NCI-H345 (cell line): ENCODE measurements at regions not wholly inside any gene's neighbourhood (a gene's known extent, or its start where the extent isn't known, plus 50 kb on each side); places are given as distances from the start of the nearest gene placed in this dataset.

Experiments used
- DNase-seq: peaks from one replicate; lab custom pipeline; 2025; lab: John Stamatoyannopoulos, UW

- no peak for DNase-seq
Measured at GRCh38 chr6:81859884-81860283, 107.4 kb upstream of the TENT5A start.

GRCh38 chr6:81857812-81858211, 105.3 kb upstream of the TENT5A start:
- DNase-seq: no peak

GRCh38 chr6:81856872-81857271, 104.4 kb upstream of the TENT5A start:
- no peak for DNase-seq

- DNase-seq: no peak
Measured at GRCh38 chr6:81854474-81854873, 102.0 kb upstream of the TENT5A start.

GRCh38 chr6:81853975-81854374, 101.5 kb upstream of the TENT5A start:
- DNase-seq: no peak

GRCh38 chr6:81849248-81849647, 96.8 kb upstream of the TENT5A start:
- no peak for DNase-seq

GRCh38 chr6:81847866-81848265, 95.4 kb upstream of the TENT5A start:
- DNase-seq: no peak

- no peak for DNase-seq
Measured at GRCh38 chr6:81844686-81845085, 92.2 kb upstream of the TENT5A start.

- DNase-seq: no peak
Measured at GRCh38 chr6:81843302-81843701, 90.8 kb upstream of the TENT5A start.

- DNase-seq: no peak
Measured at GRCh38 chr6:81842254-81842653, 89.8 kb upstream of the TENT5A start.

- no peak for DNase-seq
Measured at GRCh38 chr6:81838724-81839426, 86.4 kb upstream of the TENT5A start.

- DNase-seq: no peak
Measured at GRCh38 chr6:81838031-81838430, 85.5 kb upstream of the TENT5A start.

- DNase-seq: no peak
Measured at GRCh38 chr6:81834141-81834681, 81.7 kb upstream of the TENT5A start.

GRCh38 chr6:81832304-81832703, 79.8 kb upstream of the TENT5A start:
- no peak for DNase-seq

GRCh38 chr6:81831274-81831673, 78.8 kb upstream of the TENT5A start:
- no peak for DNase-seq

GRCh38 chr6:81826784-81827183, 74.3 kb upstream of the TENT5A start:
- no peak for DNase-seq

GRCh38 chr6:81822568-81822967, 70.1 kb upstream of the TENT5A start:
- DNase-seq: peak; percentile 21

GRCh38 chr6:81821449-81821848, 69.0 kb upstream of the TENT5A start:
- no peak for DNase-seq

- peak; percentile 23 for DNase-seq
Measured at GRCh38 chr6:81820980-81821379, 68.5 kb upstream of the TENT5A start.

GRCh38 chr6:81820422-81820821, 67.9 kb upstream of the TENT5A start:
- no peak for DNase-seq

- no peak for DNase-seq
Measured at GRCh38 chr6:81819767-81820166, 67.3 kb upstream of the TENT5A start.

- DNase-seq: no peak
Measured at GRCh38 chr6:81818901-81819361, 66.5 kb upstream of the TENT5A start.

GRCh38 chr6:81816380-81816779, 63.9 kb upstream of the TENT5A start:
- DNase-seq: no peak
